CD14-positive monocyte (primary cell): ENCODE measurements at regions not wholly inside any gene's neighbourhood (a gene's known extent, or its start where the extent isn't known, plus 50 kb on each side); places are given as distances from the start of the nearest gene placed in this dataset.

Source experiments
- DNase-seq, 3 donors: peaks; one replicate each; pipeline ENCODE4 v3.0.0-alpha.2; 2011 to 2022
- H2AFZ ChIP-seq: 2 replicates; pipeline ENCODE4 v1.6.0; 2012; ENCODE audit warnings: mild to moderate bottlenecking, low read depth, low read length, inconsistent platforms; ENCODE audit not compliant: insufficient read depth, poor library complexity, severe bottlenecking
- H3K27ac ChIP-seq, 2 donors: 1 replicate in 1 of 2; 2 replicates in 1 of 2; pipeline ENCODE4 v1.5.1; 2012 to 2013; ENCODE audit warnings: low read length in 2 of 2, control low read depth in 1 of 2, inconsistent platforms in 1 of 2, low read depth in 1 of 2, mild to moderate bottlenecking in 1 of 2
- H3K27me3 ChIP-seq, 2 donors: one replicate each; pipeline versions ENCODE4 v1.6.0 to v1.6.1; 2011 to 2013; ENCODE audit warnings: low read length in 2 of 2; ENCODE audit not compliant: control insufficient read depth in 2 of 2, insufficient read depth in 2 of 2
- H3K36me3 ChIP-seq, 2 donors: replicated peaks in 1 of 2; 1 replicate in 1 of 2; 2 replicates in 1 of 2; pipeline versions ENCODE4 v1.5.1 to v1.6.1; 2012 to 2013; ENCODE audit warnings: low read length in 2 of 2, control low read depth in 1 of 2, inconsistent platforms in 1 of 2, mild to moderate bottlenecking in 1 of 2; ENCODE audit not compliant: insufficient read depth in 2 of 2, control insufficient read depth in 1 of 2
- H3K4me1 ChIP-seq, 2 donors: 1 replicate in 1 of 2; 2 replicates in 1 of 2; pipeline versions ENCODE4 v1.5.1 to v1.6.1; 2012 to 2013; ENCODE audit warnings: low read length in 2 of 2, control low read depth in 1 of 2, inconsistent platforms in 1 of 2, mild to moderate bottlenecking in 1 of 2, moderate library complexity in 1 of 2; ENCODE audit not compliant: insufficient read depth in 2 of 2, control insufficient read depth in 1 of 2
- H3K4me2 ChIP-seq: replicated peaks from 2 replicates; pipeline ENCODE3; 2012; ENCODE audit warnings: low read length, moderate library complexity, mild to moderate bottlenecking; ENCODE audit not compliant: poor library complexity, severe bottlenecking; ENCODE audit errors: extremely low read depth
- H3K4me3 ChIP-seq, 3 experiments: fragments of 200-600 bp in 1 of 3; sonication (generic) in 1 of 3; replicated peaks in 1 of 3; 1 replicate in 2 of 3; 2 replicates in 1 of 3; pipeline ENCODE4 v1.5.1; 2011 to 2013; ENCODE audit warnings: low read length in 3 of 3, mild to moderate bottlenecking in 3 of 3, control low read depth in 2 of 3, low read depth in 2 of 3, inconsistent platforms in 1 of 3, moderate library complexity in 1 of 3
- H3K79me2 ChIP-seq: 2 replicates; pipeline ENCODE4 v1.6.0; 2012; ENCODE audit warnings: mild to moderate bottlenecking, control low read depth, inconsistent platforms, low read length, moderate library complexity; ENCODE audit not compliant: insufficient read depth
- H3K9ac ChIP-seq: 2 replicates; pipeline ENCODE4 v1.6.0; 2017; ENCODE audit warnings: low read length, mild to moderate bottlenecking; ENCODE audit not compliant: insufficient read depth, poor library complexity, severe bottlenecking
- H3K9me3 ChIP-seq, 2 donors: replicated peaks in 1 of 2; 1 replicate in 1 of 2; 2 replicates in 1 of 2; pipeline versions ENCODE4 v1.5.1 to v1.6.1; 2012 to 2013; ENCODE audit warnings: low read length in 2 of 2, control low read depth in 1 of 2; ENCODE audit not compliant: control insufficient read depth in 1 of 2, insufficient read depth in 1 of 2
- H4K20me1 ChIP-seq: 2 replicates; pipeline ENCODE4 v1.6.0; 2012; ENCODE audit warnings: mild to moderate bottlenecking, low read length, control low read depth, moderate library complexity; ENCODE audit not compliant: insufficient read depth
- H3K27ac Mint-ChIP-seq, 7 donors: one replicate each; pipeline ENCODE4 v1.8.0; 2020; ENCODE audit warnings: mild to moderate bottlenecking in 7 of 7, mixed read lengths in 7 of 7, moderate library complexity in 6 of 7, inconsistent platforms in 2 of 7
- H3K27me3 Mint-ChIP-seq, 3 donors: one replicate each; pipeline ENCODE4 v1.8.0; 2021 to 2022; ENCODE audit warnings: low read depth in 3 of 3, mild to moderate bottlenecking in 3 of 3, mixed read lengths in 3 of 3, moderate library complexity in 3 of 3, inconsistent platforms in 1 of 3
- H3K36me3 Mint-ChIP-seq, 2 donors: one replicate each; pipeline ENCODE4 v1.8.0; 2020; ENCODE audit warnings: mixed read lengths in 2 of 2, inconsistent platforms in 1 of 2, mild to moderate bottlenecking in 1 of 2
- H3K4me1 Mint-ChIP-seq: one replicate; pipeline ENCODE4 v1.8.0; 2020; ENCODE audit warnings: mild to moderate bottlenecking, mixed read lengths
- H3K4me3 Mint-ChIP-seq, 2 donors: one replicate each; pipeline ENCODE4 v1.8.0; 2020; ENCODE audit warnings: mild to moderate bottlenecking in 2 of 2, mixed read lengths in 2 of 2, moderate library complexity in 1 of 2
- H3K9me3 Mint-ChIP-seq, 7 donors: one replicate each; pipeline ENCODE4 v1.8.0; 2020 to 2022; ENCODE audit warnings: mixed read lengths in 7 of 7, mild to moderate bottlenecking in 6 of 7, moderate library complexity in 6 of 7, inconsistent platforms in 2 of 7
- CTCF ChIP-seq: fragments of 200-600 bp; IDR thresholded peaks from one replicate; pipeline ENCODE4 v1.8.0; 2022; ENCODE audit warnings: antibody characterized with exemption, mild to moderate bottlenecking
- WGBS: methylation state at CpG from one replicate; pipeline ENCODE4 v1.1.5; 2013; ENCODE audit warnings: missing lambda C conversion rate; ENCODE audit not compliant: insufficient coverage; 5-methylcytosine and 5-hydroxymethylcytosine counted together
- intact Hi-C, 2 donors: fragments of 100-400 bp; cut with micrococcal nuclease; formaldehyde crosslinking; loops; one replicate each; pipeline versions ENCODE4 v1.15.0 to v1.15.1; 2023

DNA sequence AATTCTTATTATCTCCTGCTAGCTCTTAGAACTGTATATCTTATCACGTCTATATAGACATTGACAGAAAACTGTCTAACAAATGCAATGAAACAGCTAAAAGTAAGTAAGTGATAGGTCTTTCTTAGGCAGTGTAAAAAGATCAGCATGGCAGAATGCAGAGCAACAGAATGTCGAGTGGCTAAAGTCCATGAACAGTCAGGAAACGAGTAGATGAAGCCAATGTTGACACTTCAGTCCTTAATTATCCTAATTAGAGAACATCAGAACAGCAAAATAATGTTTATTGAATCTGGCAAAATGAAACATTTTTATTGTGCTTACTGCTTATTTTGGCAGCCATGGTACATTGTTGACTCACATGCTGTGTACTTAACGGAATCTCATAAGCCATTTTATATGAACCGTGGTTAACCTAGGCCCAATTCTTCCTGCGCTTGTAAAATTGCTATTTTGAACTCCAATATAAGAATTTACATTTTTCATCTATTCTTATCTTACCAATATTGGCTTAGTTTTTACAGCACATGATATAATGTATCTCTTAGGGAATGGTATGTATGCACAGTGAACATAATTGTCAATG is 748.1 kb downstream of the DACH1 start:
- Histone ChIP-seq H3K79me2 (no peaks in the 10 kb centered on the region), H3K9ac (no peak overlapping the region), H3K27me3 (no peaks in the 10 kb centered on the region), H3K36me3 (no peaks in the 10 kb centered on the region), H3K4me3 (no peak overlapping the region), H3K4me1 (no peaks in the 10 kb centered on the region), H3K27ac (no peak overlapping the region), H4K20me1 (no peaks in the 10 kb centered on the region), H3K4me2 (no peak overlapping the region), H3K9me3 (no peaks in the 10 kb centered on the region), H2AFZ (no peak overlapping the region)
- WGBS: 83% methylated on average over 1 of the region's 6 CpGs
- no peak for TF ChIP-seq CTCF
- peaks cover 0 to 3% (median 0%) of the 10 kb centered on the region in 7 donors for H3K9me3 Mint-ChIP-seq
- no peaks in the 10 kb centered on the region for H3K27me3 Mint-ChIP-seq
- no peak for DNase-seq
- no peaks in the 10 kb centered on the region for H3K4me1 Mint-ChIP-seq
- no peak overlapping the region for H3K27ac Mint-ChIP-seq
- H3K36me3 Mint-ChIP-seq: no peaks in the 10 kb centered on the region
- H3K4me3 Mint-ChIP-seq: no peak overlapping the region
- intact Hi-C loops: no loop called here

- intact Hi-C loops: no loop called here
- no peak for TF ChIP-seq CTCF
- Histone ChIP-seq H3K79me2 (no peaks in the 10 kb centered on the region), H3K27me3 (no peaks in the 10 kb centered on the region), H3K36me3 (no peaks in the 10 kb centered on the region), H3K27ac (no peak overlapping the region), H3K4me2 (no peak overlapping the region), H3K4me1 (no peaks in the 10 kb centered on the region), H2AFZ (no peak overlapping the region), H4K20me1 (no peaks in the 10 kb centered on the region), H3K9ac (no peak overlapping the region), H3K9me3 (no peaks in the 10 kb centered on the region), H3K4me3 (no peak overlapping the region)
- H3K27ac Mint-ChIP-seq: no peak overlapping the region
- no peaks in the 10 kb centered on the region for H3K36me3 Mint-ChIP-seq
- H3K4me3 Mint-ChIP-seq: no peak overlapping the region
- no peaks in the 10 kb centered on the region for H3K27me3 Mint-ChIP-seq
- peaks cover 0 to 3% (median 2%) of the 10 kb centered on the region in 7 donors for H3K9me3 Mint-ChIP-seq
- no peak for DNase-seq
- no peaks in the 10 kb centered on the region for H3K4me1 Mint-ChIP-seq
These were observed 749.1 kb downstream of the DACH1 start for GRCh38 chr13:71117920-71118319.
